ENCODE measurements at regions not wholly inside any gene's neighbourhood (a gene's known extent, or its start where the extent isn't known, plus 50 kb on each side); places are given as distances from the start of the nearest gene placed in this dataset.

- peak; percentile 48 for DNase-seq (ENCODE audit: low spot score)
- Histone ChIP-seq H3K36me3 (no peaks in the 10 kb centered on the region), H3K4me1 (no peaks in the 10 kb centered on the region), H3K27ac (no peak overlapping the region), H3K9me3 (no peaks in the 10 kb centered on the region), H3K4me3 (no peak overlapping the region), H3K27me3 (no peaks in the 10 kb centered on the region)
- TF ChIP-seq CTCF (IDR thresholded peaks at IDR 0.05) = no peak
Measured at GRCh38 chr20:24832518-24832917, 116.6 kb upstream of the CST7 start.

GRCh38 chr20:24833592-24833991 is 115.5 kb upstream of the CST7 start:
- no peak overlapping the region for H3K4me3 ChIP-seq
- H3K4me1 ChIP-seq = no peaks in the 10 kb centered on the region
- no peaks in the 10 kb centered on the region for H3K36me3 ChIP-seq
- TF ChIP-seq CTCF (IDR thresholded peaks at IDR 0.05) = no peak
- no peaks in the 10 kb centered on the region for H3K9me3 ChIP-seq
- H3K27ac ChIP-seq = no peak overlapping the region
- no peaks in the 10 kb centered on the region for H3K27me3 ChIP-seq
- no peak for DNase-seq (ENCODE audit: low spot score)

- no peak for TF ChIP-seq CTCF (IDR thresholded peaks at IDR 0.05)
- no peak for DNase-seq (ENCODE audit: low spot score)
- Histone ChIP-seq H3K9me3 (no peaks in the 10 kb centered on the region), H3K4me3 (no peak overlapping the region), H3K27ac (no peak overlapping the region), H3K36me3 (no peaks in the 10 kb centered on the region), H3K4me1 (no peaks in the 10 kb centered on the region), H3K27me3 (no peaks in the 10 kb centered on the region)
Measured at GRCh38 chr20:24834310-24834709, 114.8 kb upstream of the CST7 start.

- no peak overlapping the region for H3K27ac ChIP-seq
- H3K36me3 ChIP-seq = no peaks in the 10 kb centered on the region
- no peak for DNase-seq (ENCODE audit: low spot score)
- no peaks in the 10 kb centered on the region for H3K9me3 ChIP-seq
- no peaks in the 10 kb centered on the region for H3K4me1 ChIP-seq
- H3K4me3 ChIP-seq = no peak overlapping the region
- no peaks in the 10 kb centered on the region for H3K27me3 ChIP-seq
- TF ChIP-seq CTCF (IDR thresholded peaks at IDR 0.05) = no peak
Measured at GRCh38 chr20:24835195-24835594, 113.9 kb upstream of the CST7 start.

- no peaks in the 10 kb centered on the region for H3K4me1 ChIP-seq
- TF ChIP-seq CTCF (IDR thresholded peaks at IDR 0.05) = no peak
- no peaks in the 10 kb centered on the region for H3K9me3 ChIP-seq
- H3K27me3 ChIP-seq = no peaks in the 10 kb centered on the region
- H3K36me3 ChIP-seq = no peaks in the 10 kb centered on the region
- DNase-seq (ENCODE audit: low spot score) = no peak
- no peak overlapping the region for H3K27ac ChIP-seq
- H3K4me3 ChIP-seq = no peak overlapping the region
Measured at GRCh38 chr20:24836041-24836533, 113.0 kb upstream of the CST7 start.

- H3K27me3 ChIP-seq = no peaks in the 10 kb centered on the region
- TF ChIP-seq CTCF (IDR thresholded peaks at IDR 0.05) = no peak
- H3K4me3 ChIP-seq = no peak overlapping the region
- H3K4me1 ChIP-seq = no peaks in the 10 kb centered on the region
- H3K9me3 ChIP-seq = no peaks in the 10 kb centered on the region
- H3K36me3 ChIP-seq = no peaks in the 10 kb centered on the region
- DNase-seq (ENCODE audit: low spot score) = no peak
- no peak overlapping the region for H3K27ac ChIP-seq
Measured at GRCh38 chr20:24836661-24837299, 112.3 kb upstream of the CST7 start.

Measured in right atrium auricular region (tissue), 2 donors.